IMR-90 (cell line): ENCODE measurements at regions not wholly inside any gene's neighbourhood (a gene's known extent, or its start where the extent isn't known, plus 50 kb on each side); places are given as distances from the start of the nearest gene placed in this dataset.

Experiments used
- CEBPB ChIP-seq: IDR thresholded peaks from 2 replicates; pipeline ENCODE4 v1.6.1; 2012; ENCODE audit warnings: low read depth, low read length, improper control_type of control experiment
- MXI1 ChIP-seq: IDR thresholded peaks from 2 replicates; pipeline ENCODE4 v1.6.1; 2012; ENCODE audit warnings: low read depth, mild to moderate bottlenecking, low read length, moderate library complexity, borderline replicate concordance
- POLR2A ChIP-seq: IDR thresholded peaks from 2 replicates; pipeline ENCODE4 v1.6.1; 2012; ENCODE audit warnings: mild to moderate bottlenecking, low read depth, low read length
- RAD21 ChIP-seq: IDR thresholded peaks from 2 replicates; pipeline ENCODE4 v1.6.1; 2012; ENCODE audit warnings: low read length, improper control_type of control experiment
- RFX5 ChIP-seq: IDR thresholded peaks from 2 replicates; pipeline ENCODE4 v1.8.0; 2012; ENCODE audit warnings: low read depth, mild to moderate bottlenecking, low read length, moderate library complexity
- TF ChIP-seq, protein P1 (sequence below): conservative IDR thresholded peaks from 2 replicates; pipeline ENCODE4 v1.5.1; 2012; ENCODE audit warnings: mild to moderate bottlenecking, low read depth, low read length, improper control_type of control experiment
- TF ChIP-seq, protein P2 (sequence below): fragments of 150-350 bp; IDR thresholded peaks from 2 replicates; pipeline ENCODE4 v1.6.1; 2016; ENCODE audit warnings: low read depth, mild to moderate bottlenecking, low read length, moderate library complexity, borderline replicate concordance

DNA sequence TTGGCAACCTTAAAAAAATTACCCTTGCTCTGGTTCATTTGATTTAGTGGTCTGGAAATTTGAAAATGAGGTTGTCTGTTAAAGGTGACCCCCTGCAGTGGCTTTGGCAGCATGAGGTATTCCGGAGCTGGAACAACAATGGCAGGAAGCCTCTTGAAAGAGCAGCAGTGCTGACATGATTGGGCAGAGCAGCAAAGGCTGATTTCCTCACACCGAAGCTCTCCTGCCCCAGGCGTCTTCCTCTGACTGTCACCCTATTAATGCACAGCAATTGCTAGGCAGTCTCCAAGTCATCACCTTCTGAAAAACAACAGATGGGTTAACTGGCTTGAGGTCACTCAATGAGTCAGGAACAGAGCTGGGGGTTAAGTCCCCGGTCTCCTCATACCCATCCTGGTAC is 241.8 kb upstream of the MMS22L start:
- TF ChIP-seq, protein P1, sequence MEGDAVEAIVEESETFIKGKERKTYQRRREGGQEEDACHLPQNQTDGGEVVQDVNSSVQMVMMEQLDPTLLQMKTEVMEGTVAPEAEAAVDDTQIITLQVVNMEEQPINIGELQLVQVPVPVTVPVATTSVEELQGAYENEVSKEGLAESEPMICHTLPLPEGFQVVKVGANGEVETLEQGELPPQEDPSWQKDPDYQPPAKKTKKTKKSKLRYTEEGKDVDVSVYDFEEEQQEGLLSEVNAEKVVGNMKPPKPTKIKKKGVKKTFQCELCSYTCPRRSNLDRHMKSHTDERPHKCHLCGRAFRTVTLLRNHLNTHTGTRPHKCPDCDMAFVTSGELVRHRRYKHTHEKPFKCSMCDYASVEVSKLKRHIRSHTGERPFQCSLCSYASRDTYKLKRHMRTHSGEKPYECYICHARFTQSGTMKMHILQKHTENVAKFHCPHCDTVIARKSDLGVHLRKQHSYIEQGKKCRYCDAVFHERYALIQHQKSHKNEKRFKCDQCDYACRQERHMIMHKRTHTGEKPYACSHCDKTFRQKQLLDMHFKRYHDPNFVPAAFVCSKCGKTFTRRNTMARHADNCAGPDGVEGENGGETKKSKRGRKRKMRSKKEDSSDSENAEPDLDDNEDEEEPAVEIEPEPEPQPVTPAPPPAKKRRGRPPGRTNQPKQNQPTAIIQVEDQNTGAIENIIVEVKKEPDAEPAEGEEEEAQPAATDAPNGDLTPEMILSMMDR: no peak
- TF ChIP-seq MXI1: no peak
- TF ChIP-seq POLR2A: no peak
- TF ChIP-seq RFX5: no peak
- TF ChIP-seq RAD21: no peak
- no peak for TF ChIP-seq CEBPB
- TF ChIP-seq, protein P2, sequence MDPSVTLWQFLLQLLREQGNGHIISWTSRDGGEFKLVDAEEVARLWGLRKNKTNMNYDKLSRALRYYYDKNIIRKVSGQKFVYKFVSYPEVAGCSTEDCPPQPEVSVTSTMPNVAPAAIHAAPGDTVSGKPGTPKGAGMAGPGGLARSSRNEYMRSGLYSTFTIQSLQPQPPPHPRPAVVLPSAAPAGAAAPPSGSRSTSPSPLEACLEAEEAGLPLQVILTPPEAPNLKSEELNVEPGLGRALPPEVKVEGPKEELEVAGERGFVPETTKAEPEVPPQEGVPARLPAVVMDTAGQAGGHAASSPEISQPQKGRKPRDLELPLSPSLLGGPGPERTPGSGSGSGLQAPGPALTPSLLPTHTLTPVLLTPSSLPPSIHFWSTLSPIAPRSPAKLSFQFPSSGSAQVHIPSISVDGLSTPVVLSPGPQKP: no peak
